HUES64 (cell line): ENCODE measurements at regions not wholly inside any gene's neighbourhood (a gene's known extent, or its start where the extent isn't known, plus 50 kb on each side); places are given as distances from the start of the nearest gene placed in this dataset.
"Not testable (repeated sequence)": the region's sequence is repeated elsewhere in the genome, so short reads cannot be mapped to it uniquely, and the experiment has no call there.

ENCODE experiments used
- H3K27ac ChIP-seq: 2 replicates; pipeline ENCODE4 v1.7.0; 2013; ENCODE audit warnings: low read depth, low read length, inconsistent platforms
- H3K27me3 ChIP-seq: 2 replicates; pipeline ENCODE4 v1.6.1; 2013; ENCODE audit warnings: mild to moderate bottlenecking, low read length; ENCODE audit not compliant: insufficient read depth
- H3K36me3 ChIP-seq: 2 replicates; pipeline ENCODE4 v1.6.1; 2013; ENCODE audit warnings: mild to moderate bottlenecking, low read length; ENCODE audit not compliant: insufficient read depth
- H3K4me1 ChIP-seq: 2 replicates; pipeline ENCODE4 v1.6.1; 2013; ENCODE audit warnings: mild to moderate bottlenecking, low read length, moderate library complexity; ENCODE audit not compliant: insufficient read depth
- H3K4me3 ChIP-seq: 2 replicates; pipeline ENCODE4 v1.5.1; 2013; ENCODE audit warnings: mild to moderate bottlenecking, low read length, moderate library complexity
- H3K9ac ChIP-seq: 2 replicates; pipeline ENCODE4 v1.6.1; 2013; ENCODE audit warnings: mild to moderate bottlenecking, low read depth, low read length
- H3K9me3 ChIP-seq: 2 replicates; pipeline ENCODE4 v1.6.1; 2013; ENCODE audit warnings: low read depth, low read length; ENCODE audit not compliant: insufficient read depth
- WGBS: fragments of 150-250, 120-280 bp; methylation state at CpG from one replicate; pipeline ENCODE4 v1.1.7; 2013; ENCODE audit warnings: missing lambda C conversion rate; 5-methylcytosine and 5-hydroxymethylcytosine counted together

GRCh38 chr9:74197771-74198170, 299.4 kb upstream of the RORB start:
- H3K9ac ChIP-seq, H3K4me1 ChIP-seq: not testable (repeated sequence)
- WGBS = 96% methylated on average over 22 of the region's 24 CpGs

GRCh38 chr9:74205056-74205455, 292.1 kb upstream of the RORB start:
- 94% methylated on average over 3 of the region's 4 CpGs for WGBS
- no peak overlapping the region for H3K27ac ChIP-seq
- peaks cover 3% of the 10 kb centered on the region; the same call in 1 of the 2 replicates for H3K4me1 ChIP-seq
- H3K4me3 ChIP-seq = no peak overlapping the region
- H3K36me3 ChIP-seq = no peaks in the 10 kb centered on the region
- H3K9ac ChIP-seq = no peak overlapping the region
- no peaks in the 10 kb centered on the region for H3K9me3 ChIP-seq
- no peaks in the 10 kb centered on the region for H3K27me3 ChIP-seq

More at GRCh38 chr9:74197771-74198170, 299.4 kb upstream of the RORB start:
- H3K9me3 ChIP-seq, H3K4me3 ChIP-seq, H3K27ac ChIP-seq, H3K27me3 ChIP-seq, H3K36me3 ChIP-seq: not testable (repeated sequence)

- Histone ChIP-seq H3K27ac (no peak overlapping the region), H3K4me3 (no peak overlapping the region)
- WGBS = 89% methylated on average over 1 of the region's 3 CpGs
Observed at GRCh38 chr9:74218385-74219063, 278.6 kb upstream of the RORB start.

GRCh38 chr9:74220327-74220726, 276.8 kb upstream of the RORB start:
- no peaks in the 10 kb centered on the region for H3K36me3 ChIP-seq
- 61% methylated on average over 5 of the region's 5 CpGs for WGBS
- no peak overlapping the region for H3K9ac ChIP-seq
- peaks cover 5% of the 10 kb centered on the region; the same call in 1 of the 2 replicates for H3K4me1 ChIP-seq
- H3K4me3 ChIP-seq = no peak overlapping the region
- no peak overlapping the region for H3K27ac ChIP-seq
- no peaks in the 10 kb centered on the region for H3K9me3 ChIP-seq
- no peaks in the 10 kb centered on the region for H3K27me3 ChIP-seq

More at GRCh38 chr9:74218385-74219063, 278.6 kb upstream of the RORB start:
- no peaks in the 10 kb centered on the region for H3K36me3 ChIP-seq
- no peaks in the 10 kb centered on the region for H3K9me3 ChIP-seq
- peaks cover 5% of the 10 kb centered on the region; the same call in 1 of the 2 replicates for H3K4me1 ChIP-seq
- no peak overlapping the region for H3K9ac ChIP-seq
- no peaks in the 10 kb centered on the region for H3K27me3 ChIP-seq

- H3K9ac ChIP-seq = no peak overlapping the region
- H3K9me3 ChIP-seq = peaks cover 14% of the 10 kb centered on the region; the same call in 1 of the 2 replicates
- 91% methylated on average over 2 of the region's 2 CpGs for WGBS
- no peaks in the 10 kb centered on the region for H3K27me3 ChIP-seq
- no peaks in the 10 kb centered on the region for H3K4me1 ChIP-seq
- no peaks in the 10 kb centered on the region for H3K36me3 ChIP-seq
- no peak overlapping the region for H3K4me3 ChIP-seq
- H3K27ac ChIP-seq = no peak overlapping the region
Observed at GRCh38 chr9:74236857-74237256, 260.3 kb upstream of the RORB start.

- H3K9me3 ChIP-seq = no peaks in the 10 kb centered on the region; the same call in 1 of the 2 replicates
- no peak overlapping the region for H3K4me3 ChIP-seq
- H3K27me3 ChIP-seq = no peaks in the 10 kb centered on the region
- 97% methylated on average over 3 of the region's 3 CpGs for WGBS
- no peak overlapping the region for H3K27ac ChIP-seq
- no peaks in the 10 kb centered on the region for H3K4me1 ChIP-seq
- no peak overlapping the region for H3K9ac ChIP-seq
- no peaks in the 10 kb centered on the region for H3K36me3 ChIP-seq
Observed at GRCh38 chr9:74245866-74246497, 251.2 kb upstream of the RORB start.

GRCh38 chr9:74255489-74255984, 241.6 kb upstream of the RORB start:
- H3K9ac ChIP-seq = no peak overlapping the region
- H3K27me3 ChIP-seq = no peaks in the 10 kb centered on the region
- no peak overlapping the region for H3K27ac ChIP-seq
- H3K36me3 ChIP-seq = no peaks in the 10 kb centered on the region
- H3K4me3 ChIP-seq = no peak overlapping the region
- 74% methylated on average over 4 of the region's 4 CpGs for WGBS
- no peaks in the 10 kb centered on the region for H3K4me1 ChIP-seq
- H3K9me3 ChIP-seq = no peaks in the 10 kb centered on the region

- no peak overlapping the region for H3K4me3 ChIP-seq
- H3K36me3 ChIP-seq = no peaks in the 10 kb centered on the region
- WGBS = 94% methylated on average over 41 of the region's 41 CpGs
- H3K27me3 ChIP-seq = no peaks in the 10 kb centered on the region
- no peaks in the 10 kb centered on the region for H3K4me1 ChIP-seq
- H3K9me3 ChIP-seq = no peaks in the 10 kb centered on the region
- H3K9ac ChIP-seq = no peak overlapping the region
- no peak overlapping the region for H3K27ac ChIP-seq
Observed at GRCh38 chr9:74275872-74276508, 221.1 kb upstream of the RORB start.

- H3K4me1 ChIP-seq = no peaks in the 10 kb centered on the region
- H3K9ac ChIP-seq = no peak overlapping the region
- H3K4me3 ChIP-seq = no peak overlapping the region
- H3K27ac ChIP-seq = no peak overlapping the region
- over 99% methylated on average over 3 of the region's 3 CpGs for WGBS
- no peaks in the 10 kb centered on the region for H3K36me3 ChIP-seq
- no peaks in the 10 kb centered on the region for H3K27me3 ChIP-seq
- no peaks in the 10 kb centered on the region for H3K9me3 ChIP-seq
Observed at GRCh38 chr9:74277532-74277931, 219.6 kb upstream of the RORB start.

- 97% methylated on average over 1 of the region's 1 CpG for WGBS
Observed at GRCh38 chr9:74281674-74282073, 215.5 kb upstream of the RORB start.

More at GRCh38 chr9:74281674-74282073, 215.5 kb upstream of the RORB start:
- no peaks in the 10 kb centered on the region for H3K36me3 ChIP-seq
- no peaks in the 10 kb centered on the region for H3K27me3 ChIP-seq
- no peak overlapping the region for H3K27ac ChIP-seq
- H3K9me3 ChIP-seq = no peaks in the 10 kb centered on the region
- H3K4me3 ChIP-seq = no peak overlapping the region
- peaks cover 4% of the 10 kb centered on the region; the same call in 1 of the 2 replicates for H3K4me1 ChIP-seq
- H3K9ac ChIP-seq = no peak overlapping the region
